Adrenal gland (tissue), 5 donors: ENCODE measurements at regions not wholly inside any gene's neighbourhood (a gene's known extent, or its start where the extent isn't known, plus 50 kb on each side); places are given as distances from the start of the nearest gene placed in this dataset.

Experiments
- POLR2A ChIP-seq, 2 donors: fragments of 450-650 bp; IDR thresholded peaks; one replicate each; pipeline ENCODE4 v1.6.1; 2017; ENCODE audit warnings: antibody characterized with exemption in 2 of 2, mild to moderate bottlenecking in 2 of 2, moderate library complexity in 1 of 2
- TF ChIP-seq, protein P1 (sequence below), 6 experiments: fragments of 450-650 bp in 4 of 6; fragments of 200-600 bp in 2 of 6; sonication (generic) in 1 of 6; IDR thresholded peaks; 1 replicate in 5 of 6; 2 replicates in 1 of 6; pipeline versions ENCODE4 v1.5.1 to v1.8.0; 2016 to 2021; ENCODE audit warnings: antibody characterized with exemption in 6 of 6, mild to moderate bottlenecking in 2 of 6, moderate library complexity in 1 of 6
- donor health status: DM: no; HTN: no; CAD: no.

DNA sequence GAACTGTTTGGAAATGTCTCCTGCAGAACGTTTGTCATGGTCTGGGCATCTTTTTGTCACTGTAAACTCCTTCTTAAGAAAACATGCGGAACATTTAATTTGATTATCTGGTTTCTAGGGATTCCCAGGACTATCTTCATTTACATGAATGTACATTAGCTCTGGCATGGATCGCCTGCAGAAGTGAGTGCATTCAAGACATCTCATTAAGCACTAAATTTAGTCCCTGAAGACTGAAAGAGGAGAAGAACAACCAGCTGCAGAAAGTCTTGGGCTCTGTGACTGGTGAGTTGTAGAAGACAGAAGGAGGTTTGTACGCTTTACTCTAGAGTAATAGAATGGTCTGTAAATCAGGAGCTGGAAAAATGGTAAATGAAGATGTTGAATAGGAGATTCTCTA, 540.7 kb downstream of the BCKDHB start:
- TF ChIP-seq, protein P1, sequence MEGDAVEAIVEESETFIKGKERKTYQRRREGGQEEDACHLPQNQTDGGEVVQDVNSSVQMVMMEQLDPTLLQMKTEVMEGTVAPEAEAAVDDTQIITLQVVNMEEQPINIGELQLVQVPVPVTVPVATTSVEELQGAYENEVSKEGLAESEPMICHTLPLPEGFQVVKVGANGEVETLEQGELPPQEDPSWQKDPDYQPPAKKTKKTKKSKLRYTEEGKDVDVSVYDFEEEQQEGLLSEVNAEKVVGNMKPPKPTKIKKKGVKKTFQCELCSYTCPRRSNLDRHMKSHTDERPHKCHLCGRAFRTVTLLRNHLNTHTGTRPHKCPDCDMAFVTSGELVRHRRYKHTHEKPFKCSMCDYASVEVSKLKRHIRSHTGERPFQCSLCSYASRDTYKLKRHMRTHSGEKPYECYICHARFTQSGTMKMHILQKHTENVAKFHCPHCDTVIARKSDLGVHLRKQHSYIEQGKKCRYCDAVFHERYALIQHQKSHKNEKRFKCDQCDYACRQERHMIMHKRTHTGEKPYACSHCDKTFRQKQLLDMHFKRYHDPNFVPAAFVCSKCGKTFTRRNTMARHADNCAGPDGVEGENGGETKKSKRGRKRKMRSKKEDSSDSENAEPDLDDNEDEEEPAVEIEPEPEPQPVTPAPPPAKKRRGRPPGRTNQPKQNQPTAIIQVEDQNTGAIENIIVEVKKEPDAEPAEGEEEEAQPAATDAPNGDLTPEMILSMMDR (IDR thresholded peaks at IDR 0.05) = no peak
- no peak for TF ChIP-seq POLR2A (IDR thresholded peaks at IDR 0.05)
